ENCODE measurements at regions not wholly inside any gene's neighbourhood (a gene's known extent, or its start where the extent isn't known, plus 50 kb on each side); places are given as distances from the start of the nearest gene placed in this dataset.

- no peak overlapping the region for H3K4me3 ChIP-seq (replicated peaks; ENCODE audit: low read depth, low read length)
- DNase-seq (ENCODE audit: extremely low read depth, insufficient read length): no peak
- no peak for TF ChIP-seq CTCF (IDR thresholded peaks at IDR 0.05; ENCODE audit: insufficient read depth, low read length, poor library complexity, severe bottlenecking)
- H3K27me3 ChIP-seq (replicated peaks; ENCODE audit: control insufficient read depth, insufficient read depth, low read length): no peaks in the 10 kb centered on the region
- no peaks in the 10 kb centered on the region for H3K36me3 ChIP-seq (ENCODE audit: control insufficient read depth, insufficient read depth, low read length)
Measured at GRCh38 chr18:68588169-68588568, 126.7 kb downstream of the TMX3 start.

GRCh38 chr18:68583685-68584084 lies 131.2 kb downstream of the TMX3 start:
- Histone ChIP-seq H3K36me3 (ENCODE audit: control insufficient read depth, insufficient read depth, low read length) (no peaks in the 10 kb centered on the region), H3K27me3 (replicated peaks; ENCODE audit: control insufficient read depth, insufficient read depth, low read length) (no peaks in the 10 kb centered on the region), H3K4me3 (replicated peaks; ENCODE audit: low read depth, low read length) (no peak overlapping the region)
- no peak for DNase-seq (ENCODE audit: extremely low read depth, insufficient read length)
- no peak for TF ChIP-seq CTCF (IDR thresholded peaks at IDR 0.05; ENCODE audit: insufficient read depth, low read length, poor library complexity, severe bottlenecking)

- no peak for TF ChIP-seq CTCF (IDR thresholded peaks at IDR 0.05; ENCODE audit: insufficient read depth, low read length, poor library complexity, severe bottlenecking)
- H3K27me3 ChIP-seq (replicated peaks; ENCODE audit: control insufficient read depth, insufficient read depth, low read length): no peaks in the 10 kb centered on the region
Measured at GRCh38 chr18:68574311-68574710, 140.6 kb downstream of the TMX3 start.

GRCh38 chr18:68569936-68570335 lies 145.0 kb downstream of the TMX3 start:
- no peaks in the 10 kb centered on the region for H3K27me3 ChIP-seq (replicated peaks; ENCODE audit: control insufficient read depth, insufficient read depth, low read length)
- no peak for DNase-seq (ENCODE audit: extremely low read depth, insufficient read length)
- no peak for TF ChIP-seq CTCF (IDR thresholded peaks at IDR 0.05; ENCODE audit: insufficient read depth, low read length, poor library complexity, severe bottlenecking)
- no peaks in the 10 kb centered on the region for H3K36me3 ChIP-seq (ENCODE audit: control insufficient read depth, insufficient read depth, low read length)
- H3K4me3 ChIP-seq (replicated peaks; ENCODE audit: low read depth, low read length): no peak overlapping the region

More at GRCh38 chr18:68574311-68574710, 140.6 kb downstream of the TMX3 start:
- H3K4me3 ChIP-seq (replicated peaks; ENCODE audit: low read depth, low read length): no peak overlapping the region
- no peak for DNase-seq (ENCODE audit: extremely low read depth, insufficient read length)
- H3K36me3 ChIP-seq (ENCODE audit: control insufficient read depth, insufficient read depth, low read length): no peaks in the 10 kb centered on the region

- DNase-seq (ENCODE audit: extremely low read depth, insufficient read length): no peak
- no peaks in the 10 kb centered on the region for H3K36me3 ChIP-seq (ENCODE audit: control insufficient read depth, insufficient read depth, low read length)
- no peak for TF ChIP-seq CTCF (IDR thresholded peaks at IDR 0.05; ENCODE audit: insufficient read depth, low read length, poor library complexity, severe bottlenecking)
- H3K4me3 ChIP-seq (replicated peaks; ENCODE audit: low read depth, low read length): no peak overlapping the region
- H3K27me3 ChIP-seq (replicated peaks; ENCODE audit: control insufficient read depth, insufficient read depth, low read length): no peaks in the 10 kb centered on the region
Measured at GRCh38 chr18:68568364-68569155, 146.3 kb downstream of the TMX3 start.

Measured in GM06990 (cell line).